ENCODE measurements at regions not wholly inside any gene's neighbourhood (a gene's known extent, or its start where the extent isn't known, plus 50 kb on each side); places are given as distances from the start of the nearest gene placed in this dataset.
"Not testable (repeated sequence)": the region's sequence is repeated elsewhere in the genome, so short reads cannot be mapped to it uniquely, and the experiment has no call there.

DNA sequence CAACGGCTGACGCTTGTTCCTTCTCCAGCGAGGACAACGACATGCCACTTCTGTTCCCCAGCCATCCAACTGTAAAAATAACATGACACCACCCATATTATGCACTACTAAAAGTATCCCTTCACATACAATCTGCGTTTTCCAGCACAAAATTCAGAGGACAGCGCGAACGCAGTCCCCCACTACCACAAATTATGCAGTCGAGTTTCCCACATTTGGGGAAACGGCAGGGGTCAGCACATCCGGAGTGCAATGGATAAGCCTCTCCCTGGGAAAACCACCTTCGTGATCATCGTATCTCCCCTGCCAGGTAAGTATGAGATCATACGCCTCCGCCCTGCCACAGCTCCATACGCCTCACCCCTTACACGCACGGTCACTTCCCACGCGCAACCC, 120.9 kb downstream of the PPIAL4G start:
- TF ChIP-seq, protein P1, sequence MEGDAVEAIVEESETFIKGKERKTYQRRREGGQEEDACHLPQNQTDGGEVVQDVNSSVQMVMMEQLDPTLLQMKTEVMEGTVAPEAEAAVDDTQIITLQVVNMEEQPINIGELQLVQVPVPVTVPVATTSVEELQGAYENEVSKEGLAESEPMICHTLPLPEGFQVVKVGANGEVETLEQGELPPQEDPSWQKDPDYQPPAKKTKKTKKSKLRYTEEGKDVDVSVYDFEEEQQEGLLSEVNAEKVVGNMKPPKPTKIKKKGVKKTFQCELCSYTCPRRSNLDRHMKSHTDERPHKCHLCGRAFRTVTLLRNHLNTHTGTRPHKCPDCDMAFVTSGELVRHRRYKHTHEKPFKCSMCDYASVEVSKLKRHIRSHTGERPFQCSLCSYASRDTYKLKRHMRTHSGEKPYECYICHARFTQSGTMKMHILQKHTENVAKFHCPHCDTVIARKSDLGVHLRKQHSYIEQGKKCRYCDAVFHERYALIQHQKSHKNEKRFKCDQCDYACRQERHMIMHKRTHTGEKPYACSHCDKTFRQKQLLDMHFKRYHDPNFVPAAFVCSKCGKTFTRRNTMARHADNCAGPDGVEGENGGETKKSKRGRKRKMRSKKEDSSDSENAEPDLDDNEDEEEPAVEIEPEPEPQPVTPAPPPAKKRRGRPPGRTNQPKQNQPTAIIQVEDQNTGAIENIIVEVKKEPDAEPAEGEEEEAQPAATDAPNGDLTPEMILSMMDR (IDR thresholded peaks at IDR 0.05; ENCODE audit: insufficient read depth, low read length), result no peak
- no peak overlapping the region for H3K4me3 ChIP-seq (ENCODE audit: low read depth, low read length)
- DNase-seq (ENCODE audit: low read depth), result no peak

DNA sequence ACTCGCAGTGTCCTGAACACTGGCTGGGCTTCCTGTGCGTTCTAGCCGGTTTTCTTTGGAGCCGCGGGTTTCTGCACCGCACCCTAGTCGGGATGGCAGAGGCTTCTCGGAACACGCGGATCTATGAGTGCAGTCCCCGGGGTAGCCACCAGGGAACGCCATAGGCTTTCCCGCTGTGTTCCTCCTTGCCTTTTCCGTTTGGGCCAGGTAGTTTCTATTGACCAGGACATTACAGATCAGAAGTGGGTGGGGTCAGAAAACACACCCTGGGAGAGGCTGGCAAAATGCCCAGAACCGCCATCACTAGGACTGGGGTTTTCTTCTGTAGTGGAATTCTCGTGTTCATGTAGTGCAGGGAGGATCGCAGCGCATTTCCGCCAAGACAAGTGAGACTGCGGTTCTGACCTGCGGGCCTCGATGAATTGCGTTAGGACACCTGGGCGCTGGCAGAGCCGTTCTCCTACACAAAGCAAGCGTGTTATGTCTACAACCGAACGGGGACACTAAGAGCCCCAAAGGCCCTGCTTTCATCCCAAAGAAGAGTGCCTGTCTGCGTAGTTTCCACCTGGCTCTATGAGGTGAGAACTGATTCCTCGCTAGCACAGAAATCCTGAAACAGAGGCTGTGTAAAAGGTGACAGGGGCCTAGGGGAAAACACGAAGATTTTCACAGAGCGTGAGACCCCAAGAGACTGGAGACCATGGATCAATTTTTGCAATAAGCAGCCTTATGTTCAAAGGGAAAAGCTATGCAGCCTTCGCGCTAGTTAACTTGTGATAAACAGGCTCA, 121.5 kb downstream of the PPIAL4G start:
- peak; percentile 21 for DNase-seq (ENCODE audit: low read depth)
- H3K4me3 ChIP-seq (ENCODE audit: low read depth, low read length), result not testable (repeated sequence)
- TF ChIP-seq, protein P1 (IDR thresholded peaks at IDR 0.05; ENCODE audit: insufficient read depth, low read length), result peak; percentile 31

DNA sequence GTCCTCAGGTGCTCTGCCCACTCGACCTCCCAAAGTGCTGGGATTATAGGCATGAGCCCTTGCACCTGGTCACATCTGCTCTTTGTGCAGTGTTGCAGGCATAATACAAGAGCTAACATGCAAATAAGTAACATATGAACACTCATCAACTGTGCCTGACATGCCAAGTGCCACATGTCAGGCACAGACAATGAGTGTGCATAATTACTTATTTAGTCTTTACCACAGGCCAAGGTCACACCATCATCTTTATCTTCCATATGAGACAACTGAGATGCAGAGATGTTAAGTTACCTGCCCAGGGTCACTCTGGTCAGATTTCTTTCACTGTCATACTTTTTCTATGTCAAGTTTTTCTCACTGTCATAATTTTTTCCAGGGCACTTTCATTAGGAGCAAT, 126.1 kb downstream of the PPIAL4G start:
- H3K4me3 ChIP-seq (ENCODE audit: low read depth, low read length), result no peak overlapping the region
- TF ChIP-seq, protein P1 (IDR thresholded peaks at IDR 0.05; ENCODE audit: insufficient read depth, low read length), result no peak
- no peak for DNase-seq (ENCODE audit: low read depth)

DNA sequence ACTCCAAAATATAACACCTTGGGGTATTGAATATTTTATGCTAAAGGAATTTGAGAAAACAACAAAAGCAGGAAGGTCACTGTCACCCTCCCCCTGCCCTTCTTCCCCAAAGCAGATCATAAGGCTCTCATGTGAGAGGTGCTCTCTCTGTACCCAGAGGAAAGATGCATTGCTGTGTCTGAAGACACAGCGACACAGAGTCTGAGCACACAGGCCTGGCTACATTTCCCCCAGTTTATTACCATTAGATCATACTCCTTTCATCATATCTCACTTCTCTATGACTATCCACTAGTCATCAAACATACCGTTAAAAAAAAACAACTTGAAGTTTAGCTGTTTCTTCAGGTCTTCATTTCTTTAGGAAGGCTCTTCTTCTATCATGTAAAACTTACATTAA, 127.1 kb downstream of the PPIAL4G start:
- TF ChIP-seq, protein P1 (IDR thresholded peaks at IDR 0.05; ENCODE audit: insufficient read depth, low read length), result no peak
- no peak for DNase-seq (ENCODE audit: low read depth)

DNA sequence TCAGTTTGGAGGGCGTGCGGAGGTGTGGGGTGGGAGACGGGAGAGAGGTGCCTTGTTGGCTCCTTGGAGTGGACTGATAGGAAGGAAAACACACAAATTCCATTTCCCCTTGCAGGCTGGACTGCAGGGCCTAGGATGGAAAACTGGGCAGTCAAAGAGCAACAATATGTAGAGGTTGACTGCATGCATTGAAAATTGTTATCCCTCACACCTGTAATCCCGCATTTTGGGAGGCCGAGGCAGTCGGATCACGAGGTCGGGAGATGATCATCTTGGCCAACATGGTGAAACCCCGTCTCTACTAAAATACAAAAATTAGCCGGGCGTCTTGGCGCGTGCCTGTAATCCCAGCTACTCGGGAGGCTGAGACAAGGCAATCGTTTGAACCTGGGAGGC, 128.2 kb downstream of the PPIAL4G start:
- TF ChIP-seq, protein P1 (IDR thresholded peaks at IDR 0.05; ENCODE audit: insufficient read depth, low read length), result no peak
- no peak for DNase-seq (ENCODE audit: low read depth)
- H3K4me3 ChIP-seq (ENCODE audit: low read depth, low read length), result no peak overlapping the region

More for the DNA sequence above, 127.1 kb downstream of the PPIAL4G start:
- H3K4me3 ChIP-seq (ENCODE audit: low read depth, low read length), result no peak overlapping the region

DNA sequence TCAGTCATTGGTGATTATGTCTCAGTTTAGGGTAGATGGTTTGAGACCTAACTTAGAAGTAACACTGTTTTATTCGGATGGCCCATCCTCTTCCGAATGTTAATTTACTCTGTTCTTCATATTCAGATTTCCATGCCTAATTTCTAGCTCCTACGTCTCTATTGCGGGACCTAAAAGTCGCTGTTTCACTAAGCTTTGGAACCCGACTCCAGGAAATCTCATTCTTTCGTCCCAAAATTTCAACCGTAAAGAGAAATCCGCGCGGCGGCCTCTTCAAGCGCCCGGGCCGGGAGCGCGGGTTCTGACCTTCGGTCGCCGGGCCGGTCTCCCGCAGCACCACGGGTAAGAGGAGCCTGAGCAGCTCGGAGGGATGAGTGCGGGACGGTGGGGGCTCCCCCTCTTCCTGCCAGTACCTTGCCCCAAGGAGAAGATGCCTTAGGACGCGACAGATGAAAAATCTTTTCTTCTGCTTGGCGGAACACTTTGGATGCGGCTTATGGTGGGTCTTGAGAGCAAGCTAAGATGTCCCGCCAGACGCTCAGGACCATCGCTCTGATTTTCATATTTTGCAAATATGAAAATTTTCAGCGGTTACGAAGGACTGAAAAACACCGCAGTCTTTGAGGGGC, 128.7 kb downstream of the PPIAL4G start:
- TF ChIP-seq, protein P1 (IDR thresholded peaks at IDR 0.05; ENCODE audit: insufficient read depth, low read length), result no peak
- DNase-seq (ENCODE audit: low read depth), result no peak
- H3K4me3 ChIP-seq (ENCODE audit: low read depth, low read length), result no peak overlapping the region
